ENCODE measurements at regions not wholly inside any gene's neighbourhood (a gene's known extent, or its start where the extent isn't known, plus 50 kb on each side); places are given as distances from the start of the nearest gene placed in this dataset.
"Not testable (repeated sequence)": the region's sequence is repeated elsewhere in the genome, so short reads cannot be mapped to it uniquely, and the experiment has no call there.

GRCh38 chr1:227420147-227420546 lies 101.9 kb upstream of the CDC42BPA start:
- Histone ChIP-seq H3K4me3 (no peak overlapping the region), H3K36me3 (no peaks in the 10 kb centered on the region), H3K27me3 (replicated peaks) (no peaks in the 10 kb centered on the region; the same call in 1 of the 2 replicates), H3K27ac (no peak overlapping the region), H3K4me1 (replicated peaks) (0 out of 2 replicates have a peak, but pooled peaks cover 4% of the 10 kb centered on the region), H3K9me3 (replicated peaks) (no peaks in the 10 kb centered on the region)
- DNase-seq (ENCODE audit: low read depth in 1 of 2, low spot score in 2 of 2) = no peak

- Histone ChIP-seq H3K27ac (no peak overlapping the region), H3K9me3 (replicated peaks) (no peaks in the 10 kb centered on the region), H3K36me3 (no peaks in the 10 kb centered on the region), H3K27me3 (replicated peaks) (no peaks in the 10 kb centered on the region; the same call in 1 of the 2 replicates), H3K4me1 (replicated peaks) (no peaks in the 10 kb centered on the region), H3K4me3 (no peak overlapping the region)
- DNase-seq (ENCODE audit: low read depth in 1 of 2, low spot score in 2 of 2) = no peak
Measured at GRCh38 chr1:227417756-227418480, 99.6 kb upstream of the CDC42BPA start.

GRCh38 chr1:227416156-227416830 lies 98.0 kb upstream of the CDC42BPA start:
- no peak for DNase-seq (ENCODE audit: low read depth in 1 of 2, low spot score in 2 of 2)
- Histone ChIP-seq H3K4me1 (replicated peaks) (no peaks in the 10 kb centered on the region), H3K27ac (no peak overlapping the region)

GRCh38 chr1:227415115-227415790 lies 97.0 kb upstream of the CDC42BPA start:
- Histone ChIP-seq H3K4me3 (no peak overlapping the region), H3K27me3 (replicated peaks) (no peaks in the 10 kb centered on the region; the same call in 1 of the 2 replicates), H3K27ac (no peak overlapping the region), H3K4me1 (replicated peaks) (no peaks in the 10 kb centered on the region), H3K36me3 (no peaks in the 10 kb centered on the region), H3K9me3 (replicated peaks) (no peaks in the 10 kb centered on the region)
- no peak for DNase-seq (ENCODE audit: low read depth in 1 of 2, low spot score in 2 of 2)

More at GRCh38 chr1:227416156-227416830, 98.0 kb upstream of the CDC42BPA start:
- no peaks in the 10 kb centered on the region for H3K9me3 ChIP-seq (replicated peaks)
- H3K4me3 ChIP-seq = no peak overlapping the region
- H3K27me3 ChIP-seq (replicated peaks) = no peaks in the 10 kb centered on the region; the same call in 1 of the 2 replicates
- H3K36me3 ChIP-seq = no peaks in the 10 kb centered on the region

GRCh38 chr1:227411066-227411465 lies 92.8 kb upstream of the CDC42BPA start:
- Histone ChIP-seq H3K4me1 (replicated peaks) (no peaks in the 10 kb centered on the region), H3K27me3 (replicated peaks) (no peaks in the 10 kb centered on the region; the same call in 1 of the 2 replicates), H3K9me3 (replicated peaks) (no peaks in the 10 kb centered on the region), H3K4me3 (no peak overlapping the region), H3K36me3 (no peaks in the 10 kb centered on the region), H3K27ac (no peak overlapping the region)
- no peak for DNase-seq (ENCODE audit: low read depth in 1 of 2, low spot score in 2 of 2)

- not testable (repeated sequence) for H3K27ac ChIP-seq; H3K4me1 ChIP-seq (replicated peaks); DNase-seq (ENCODE audit: low read depth in 1 of 2, low spot score in 2 of 2); H3K9me3 ChIP-seq (replicated peaks); H3K27me3 ChIP-seq (replicated peaks); H3K4me3 ChIP-seq; H3K36me3 ChIP-seq
Measured at GRCh38 chr1:227406332-227406731, 88.0 kb upstream of the CDC42BPA start.

- Histone ChIP-seq H3K27ac (no peak overlapping the region), H3K4me3 (no peak overlapping the region), H3K36me3 (no peaks in the 10 kb centered on the region), H3K4me1 (replicated peaks) (no peaks in the 10 kb centered on the region), H3K9me3 (replicated peaks) (no peaks in the 10 kb centered on the region), H3K27me3 (replicated peaks) (no peaks in the 10 kb centered on the region; the same call in 1 of the 2 replicates)
- no peak for DNase-seq (ENCODE audit: low read depth in 1 of 2, low spot score in 2 of 2)
Measured at GRCh38 chr1:227403535-227403934, 85.2 kb upstream of the CDC42BPA start.

- no peak overlapping the region for H3K4me3 ChIP-seq
- no peaks in the 10 kb centered on the region; the same call in 1 of the 2 replicates for H3K27me3 ChIP-seq (replicated peaks)
- no peaks in the 10 kb centered on the region for H3K9me3 ChIP-seq (replicated peaks)
- H3K4me1 ChIP-seq (replicated peaks) = no peaks in the 10 kb centered on the region
- H3K27ac ChIP-seq = no peak overlapping the region
- H3K36me3 ChIP-seq = no peaks in the 10 kb centered on the region
- DNase-seq (ENCODE audit: low read depth in 1 of 2, low spot score in 2 of 2) = no peak
Measured at GRCh38 chr1:227401562-227402342, 83.5 kb upstream of the CDC42BPA start.

- Histone ChIP-seq H3K9me3 (replicated peaks) (no peaks in the 10 kb centered on the region), H3K36me3 (no peaks in the 10 kb centered on the region), H3K4me3 (no peak overlapping the region), H3K27ac (no peak overlapping the region), H3K4me1 (replicated peaks) (no peaks in the 10 kb centered on the region), H3K27me3 (replicated peaks) (no peaks in the 10 kb centered on the region; the same call in 1 of the 2 replicates)
- DNase-seq (ENCODE audit: low read depth in 1 of 2, low spot score in 2 of 2) = no peak
Measured at GRCh38 chr1:227399152-227399730, 80.9 kb upstream of the CDC42BPA start.

GRCh38 chr1:227397354-227397978 lies 79.2 kb upstream of the CDC42BPA start:
- H3K4me3 ChIP-seq = no peak overlapping the region
- DNase-seq (ENCODE audit: low read depth in 1 of 2, low spot score in 2 of 2) = no peak
- no peak overlapping the region for H3K27ac ChIP-seq
- H3K27me3 ChIP-seq (replicated peaks) = no peaks in the 10 kb centered on the region; the same call in 1 of the 2 replicates
- no peaks in the 10 kb centered on the region for H3K36me3 ChIP-seq
- no peaks in the 10 kb centered on the region for H3K9me3 ChIP-seq (replicated peaks)
- H3K4me1 ChIP-seq (replicated peaks) = no peaks in the 10 kb centered on the region

GRCh38 chr1:227396539-227397353 lies 78.5 kb upstream of the CDC42BPA start:
- H3K4me1 ChIP-seq (replicated peaks) = no peaks in the 10 kb centered on the region
- no peaks in the 10 kb centered on the region; the same call in 1 of the 2 replicates for H3K27me3 ChIP-seq (replicated peaks)
- no peaks in the 10 kb centered on the region for H3K9me3 ChIP-seq (replicated peaks)
- DNase-seq (ENCODE audit: low read depth in 1 of 2, low spot score in 2 of 2) = no peak
- H3K27ac ChIP-seq = no peak overlapping the region
- no peak overlapping the region for H3K4me3 ChIP-seq
- H3K36me3 ChIP-seq = no peaks in the 10 kb centered on the region

GRCh38 chr1:227395426-227396028 lies 77.2 kb upstream of the CDC42BPA start:
- no peak for DNase-seq (ENCODE audit: low read depth in 1 of 2, low spot score in 2 of 2)
- no peaks in the 10 kb centered on the region for H3K36me3 ChIP-seq
- no peak overlapping the region for H3K27ac ChIP-seq
- H3K27me3 ChIP-seq (replicated peaks) = no peaks in the 10 kb centered on the region; the same call in 1 of the 2 replicates
- H3K4me3 ChIP-seq = no peak overlapping the region
- H3K4me1 ChIP-seq (replicated peaks) = no peaks in the 10 kb centered on the region
- no peaks in the 10 kb centered on the region for H3K9me3 ChIP-seq (replicated peaks)

Measured in SJSA1 (cell line).